Middle frontal gyrus (tissue), 1 donor: ENCODE measurements at regions not wholly inside any gene's neighbourhood (a gene's known extent, or its start where the extent isn't known, plus 50 kb on each side); places are given as distances from the start of the nearest gene placed in this dataset.
"Not testable (repeated sequence)": the region's sequence is repeated elsewhere in the genome, so short reads cannot be mapped to it uniquely, and the experiment has no call there.

ENCODE experiments used
- DNase-seq: peaks from one replicate; pipeline ENCODE4 v3.0.0-alpha.2; 2015; ENCODE audit warnings: low spot score; ENCODE audit errors: extremely low spot score

DNA sequence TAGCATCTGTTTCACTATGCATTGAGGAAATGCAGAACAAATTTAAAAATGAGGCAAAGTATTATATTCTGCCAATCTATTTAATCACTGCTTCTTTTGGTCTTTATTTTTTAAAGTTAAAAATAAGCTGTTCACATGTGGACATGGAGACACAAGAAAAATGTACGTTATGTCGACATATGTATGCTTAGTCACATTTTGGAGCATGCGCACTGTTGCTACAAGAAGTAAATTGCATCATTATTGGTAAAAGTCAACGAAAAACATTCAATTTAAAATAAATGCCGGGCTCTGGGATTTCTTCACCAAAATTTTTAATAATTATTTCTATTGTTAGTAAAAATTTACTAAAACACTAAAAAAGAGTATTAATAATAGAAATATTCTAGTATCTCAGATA lies 876.3 kb upstream of the CTNND2 start:
- no peak for DNase-seq

DNA sequence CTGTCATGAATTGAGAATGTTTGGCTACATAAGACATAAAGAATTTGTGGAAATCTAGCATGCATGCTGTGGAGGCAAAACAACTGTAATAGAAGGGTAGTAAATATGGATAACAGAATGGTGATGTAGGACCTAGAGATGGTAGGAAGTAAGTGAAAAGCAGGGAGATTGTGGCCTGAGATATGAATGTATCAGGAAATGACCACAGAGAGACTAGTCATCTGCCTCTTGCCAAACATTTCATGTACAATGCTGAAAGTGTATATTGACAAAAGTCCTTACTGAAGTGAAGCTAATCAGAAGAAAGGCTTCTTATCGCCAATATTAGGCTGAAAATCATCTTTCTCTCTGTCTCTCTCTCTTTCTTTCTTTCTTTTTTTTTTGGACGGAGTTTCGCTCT lies 873.1 kb upstream of the CTNND2 start:
- no peak for DNase-seq

DNA sequence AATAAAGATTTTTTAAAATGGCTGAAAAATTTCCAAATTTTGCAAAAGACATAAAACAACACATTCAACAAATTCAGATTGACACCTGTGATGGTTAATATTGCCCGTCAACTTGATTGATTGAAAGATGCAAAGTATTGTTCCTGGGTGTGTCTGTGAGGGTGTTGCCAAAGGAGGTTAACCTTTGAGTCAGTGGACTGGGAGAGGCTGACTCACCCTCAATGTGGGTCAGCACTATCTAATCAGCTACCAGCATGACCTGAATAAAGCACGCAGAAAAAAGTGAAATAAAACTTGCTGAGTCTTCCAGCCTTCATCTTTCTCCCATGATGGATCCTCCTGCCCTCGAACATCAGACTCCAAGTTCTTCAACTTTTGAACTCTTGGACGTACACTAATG lies 868.0 kb upstream of the CTNND2 start:
- no peak for DNase-seq

DNA sequence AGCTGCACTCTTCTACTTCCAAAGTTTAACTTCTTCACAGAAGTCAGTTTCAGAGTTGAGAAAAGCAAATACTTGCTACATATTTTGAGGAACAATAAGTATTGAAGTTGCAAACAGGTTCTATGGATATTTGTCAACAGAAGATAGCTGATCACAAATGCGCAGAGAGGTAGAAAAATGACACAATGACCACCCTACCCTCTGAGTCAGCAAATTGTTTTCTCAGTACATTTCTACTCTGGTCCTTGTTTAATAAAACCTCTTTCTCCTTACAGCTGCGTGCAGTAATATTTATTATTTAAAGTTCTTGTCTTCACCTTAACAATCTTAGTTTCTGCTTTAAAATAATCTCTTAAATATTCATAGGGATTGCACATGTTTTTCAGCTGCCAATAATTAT lies 855.1 kb upstream of the CTNND2 start:
- DNase-seq = no peak

DNA sequence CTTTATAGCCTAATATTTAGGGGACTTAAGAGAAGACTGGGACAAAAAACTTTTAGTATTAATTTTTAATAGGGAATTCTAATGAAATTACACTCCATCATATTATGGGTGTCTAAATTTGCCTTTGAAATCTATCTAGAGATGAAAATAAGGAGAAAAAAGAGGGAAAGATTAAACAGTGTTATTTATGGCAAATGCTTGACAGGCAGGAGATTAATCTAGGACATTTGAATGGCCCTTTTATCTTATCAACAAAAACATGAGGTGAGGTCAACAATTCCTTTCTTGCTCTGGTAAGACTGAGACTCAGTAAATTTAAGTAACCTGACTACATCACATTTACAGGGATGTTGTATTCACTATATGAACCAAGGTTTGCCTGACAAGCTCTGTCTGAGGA lies 852.8 kb upstream of the CTNND2 start:
- DNase-seq = no peak

DNA sequence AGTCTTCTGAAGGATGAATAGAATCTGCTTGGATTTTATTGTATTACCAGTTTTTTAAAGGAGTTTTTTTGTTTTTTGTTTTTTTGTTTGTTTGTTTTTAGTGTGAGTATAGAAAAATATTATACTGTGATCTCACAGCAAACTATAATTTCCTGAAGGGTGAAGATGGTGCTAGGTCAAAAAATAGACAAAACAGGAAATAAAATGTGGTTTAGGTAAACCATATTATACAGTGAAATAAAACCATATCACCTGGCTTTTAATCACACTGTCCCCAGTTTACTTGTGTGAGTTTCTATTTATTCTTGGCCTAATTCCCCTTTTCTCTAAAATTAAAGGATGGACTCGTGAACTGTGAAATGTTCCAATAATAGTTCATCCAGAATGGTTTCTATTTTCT lies 841.3 kb upstream of the CTNND2 start:
- no peak for DNase-seq

DNA sequence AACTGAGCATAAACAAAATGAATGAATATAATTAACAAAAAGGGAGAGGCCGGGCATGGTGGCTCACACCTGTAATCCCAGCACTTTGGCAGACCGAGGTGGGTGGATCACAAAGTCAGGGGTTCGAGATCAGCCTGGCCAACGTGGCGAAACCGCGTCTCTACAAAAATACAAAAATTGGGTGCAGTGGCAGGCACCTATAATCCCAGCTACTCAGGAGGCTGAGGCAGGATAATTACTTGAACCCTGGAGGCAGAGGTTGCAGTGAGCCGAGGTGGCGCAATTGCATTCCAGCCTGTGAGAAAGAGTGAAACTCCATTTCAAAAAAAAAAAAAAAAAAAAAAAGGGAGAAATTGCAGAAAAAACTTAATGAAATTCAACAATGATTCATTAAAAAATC lies 839.3 kb upstream of the CTNND2 start:
- DNase-seq = no peak

DNA sequence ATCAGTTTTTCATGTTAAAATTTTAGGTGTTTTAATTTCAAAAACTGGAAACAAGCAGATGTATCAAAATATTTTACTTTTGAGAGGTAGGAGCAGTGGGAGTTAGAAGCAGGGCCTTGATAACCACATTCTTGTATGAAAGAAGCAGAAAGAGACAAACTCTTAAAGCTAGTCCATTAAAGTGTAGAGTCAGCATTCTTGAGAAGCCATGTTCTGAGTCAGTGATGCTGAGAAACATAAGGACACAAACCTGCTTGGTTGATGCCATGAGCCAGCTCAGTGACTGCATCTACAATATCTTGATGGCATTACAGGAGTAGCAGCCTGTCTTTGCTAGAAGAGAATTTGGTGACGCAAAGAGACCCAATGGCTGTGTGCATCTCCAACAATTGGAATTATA lies 826.1 kb upstream of the CTNND2 start:
- no peak for DNase-seq

DNA sequence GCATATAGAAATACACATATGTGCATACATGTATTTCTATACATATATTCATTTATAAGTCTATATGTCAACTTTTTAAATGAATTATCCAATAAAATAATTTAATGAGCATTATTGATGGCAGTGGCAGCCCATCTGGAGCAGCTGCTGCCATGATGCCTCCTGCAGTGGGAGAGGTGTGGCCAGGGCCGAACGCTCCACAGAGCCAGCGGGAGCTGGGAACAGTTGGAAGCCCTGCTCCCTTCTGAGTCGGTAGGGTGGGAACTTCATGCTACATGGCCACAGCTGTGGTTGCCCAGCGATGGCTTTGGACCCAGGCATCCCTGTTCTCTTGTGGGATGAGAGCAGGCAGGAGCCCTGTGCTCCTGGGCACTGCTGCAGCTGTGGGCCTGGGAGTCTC lies 812.4 kb upstream of the CTNND2 start:
- DNase-seq = no peak

DNA sequence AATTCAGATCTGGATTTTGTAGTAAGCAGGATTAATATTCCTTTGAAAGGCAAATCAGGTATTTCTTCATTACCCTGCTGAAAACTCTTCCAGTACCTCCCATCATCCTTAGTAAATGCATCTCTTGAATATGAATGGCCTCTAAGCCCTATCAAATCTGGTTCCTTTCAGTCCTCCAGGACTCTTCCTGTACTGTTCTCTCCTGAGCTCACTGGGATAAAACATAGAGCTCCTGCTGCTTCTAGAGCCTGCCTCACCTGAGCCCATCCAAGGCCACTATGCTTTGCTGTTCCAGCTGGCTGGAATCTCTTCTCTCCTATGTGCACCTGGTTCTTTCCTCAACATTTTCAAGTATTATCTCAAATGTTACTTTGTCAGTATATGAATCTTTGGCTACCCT lies 803.3 kb upstream of the CTNND2 start:
- DNase-seq = no peak

DNA sequence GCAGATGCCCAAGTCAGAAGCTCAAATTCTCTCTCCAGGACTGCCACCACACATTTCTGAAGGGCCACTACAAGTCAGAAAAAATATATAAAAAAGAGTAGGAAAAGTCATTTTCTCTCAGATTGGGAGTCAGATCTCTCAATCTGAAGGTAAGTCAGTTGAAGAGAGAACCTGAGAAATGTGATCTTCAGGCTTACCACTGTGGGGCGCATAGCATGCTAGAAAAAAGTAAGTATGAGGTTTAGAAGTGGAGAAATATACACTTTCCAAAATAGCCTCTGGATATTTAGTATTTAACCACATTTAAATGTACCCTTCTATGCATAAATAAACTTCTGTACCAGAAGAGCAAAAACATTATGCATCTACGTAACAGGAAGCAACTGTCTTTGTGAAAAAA lies 800.7 kb upstream of the CTNND2 start:
- no peak for DNase-seq

DNA sequence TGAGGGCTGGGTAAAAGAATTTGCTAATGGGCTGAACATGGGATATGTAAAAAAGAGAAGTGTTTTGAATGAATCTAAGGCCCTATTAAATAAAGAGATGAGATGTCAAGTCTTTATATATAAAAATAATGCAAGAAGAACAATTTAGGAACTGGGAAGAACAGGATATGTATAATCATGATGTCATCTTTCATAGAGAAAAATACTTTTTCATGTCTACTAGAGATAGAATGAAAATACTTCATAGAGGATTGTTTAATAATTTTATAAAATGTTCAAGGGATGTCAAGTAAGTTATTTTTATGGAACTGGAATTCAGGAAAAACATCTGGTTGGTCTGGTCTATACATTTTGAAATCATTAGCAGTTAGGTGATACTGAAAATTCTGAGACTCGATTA lies 799.0 kb upstream of the CTNND2 start:
- no peak for DNase-seq

DNA sequence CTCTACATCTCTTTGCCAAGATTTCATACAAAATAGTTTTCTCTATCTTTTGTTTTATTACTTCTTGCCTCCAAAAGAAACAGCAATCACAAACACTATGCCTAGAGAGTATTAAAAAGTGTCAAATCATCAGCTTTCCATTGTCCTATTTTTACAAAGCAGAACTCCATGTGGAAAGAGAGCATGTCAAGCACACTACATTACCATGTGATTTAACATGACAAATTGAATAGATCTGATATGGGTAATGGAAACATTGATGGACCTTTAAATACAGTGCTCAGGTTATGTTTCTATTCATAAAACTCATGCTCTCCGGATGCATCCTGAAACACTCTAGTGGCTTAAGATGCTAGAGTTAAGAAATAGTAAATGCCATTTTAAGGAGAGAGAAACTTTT lies 791.4 kb upstream of the CTNND2 start:
- DNase-seq = no peak

DNA sequence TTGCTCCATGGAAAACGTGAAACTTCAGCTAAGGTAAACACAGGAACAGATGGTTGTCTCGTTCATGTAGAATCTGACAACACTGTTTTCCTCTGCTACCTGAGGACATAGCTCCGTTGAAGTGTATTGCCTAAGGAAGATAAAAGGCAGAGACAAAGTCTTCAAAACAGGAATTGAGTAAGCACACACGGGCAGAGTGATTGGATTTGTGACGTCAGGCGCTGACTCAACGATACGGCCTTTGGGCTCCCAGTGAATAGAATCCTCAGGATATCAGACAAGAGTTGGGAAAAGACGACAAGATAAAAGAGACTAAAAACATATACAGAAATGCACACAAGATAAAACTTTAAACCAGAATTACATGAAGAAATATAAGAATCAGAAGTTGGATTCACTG lies 787.1 kb upstream of the CTNND2 start:
- no peak for DNase-seq

DNA sequence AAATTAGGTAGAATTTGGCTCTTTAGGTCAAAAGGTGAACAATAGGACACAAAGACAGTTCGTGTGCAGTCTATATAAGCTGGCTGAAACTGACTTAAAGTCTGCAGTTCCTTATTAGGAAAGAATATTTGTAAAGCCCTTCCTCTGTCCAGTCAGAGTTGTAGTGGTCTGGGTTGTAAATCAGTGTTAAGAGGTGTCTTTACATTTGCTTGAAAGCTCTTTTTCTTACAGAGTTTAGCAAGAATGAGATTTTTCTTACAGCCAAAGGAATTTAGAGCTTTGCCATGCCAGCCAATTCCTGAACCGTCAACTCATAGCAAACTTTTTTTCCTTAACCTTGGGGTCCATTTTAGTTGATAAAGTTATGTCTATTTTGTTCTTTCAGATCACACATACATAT lies 786.1 kb upstream of the CTNND2 start:
- DNase-seq = no peak

DNA sequence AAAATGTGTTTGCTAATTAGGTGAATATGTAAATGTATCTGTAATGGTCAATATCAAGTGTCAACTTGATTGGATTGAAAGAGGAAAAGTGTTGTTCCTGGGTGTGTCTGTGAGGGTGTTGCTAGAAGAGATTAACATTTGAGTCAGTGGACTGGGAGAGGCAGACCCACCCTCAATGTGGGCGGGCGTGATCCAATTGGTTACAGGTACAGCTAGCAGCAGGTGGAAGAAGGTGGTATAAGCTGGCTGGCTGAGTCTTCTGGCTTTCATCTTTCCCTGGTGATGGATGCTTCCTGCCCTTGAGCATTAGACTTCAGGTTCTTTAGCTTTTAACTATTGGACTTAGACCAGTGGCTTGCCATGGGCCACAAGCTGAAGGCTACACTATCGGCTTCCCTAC lies 779.0 kb upstream of the CTNND2 start:
- no peak for DNase-seq

DNA sequence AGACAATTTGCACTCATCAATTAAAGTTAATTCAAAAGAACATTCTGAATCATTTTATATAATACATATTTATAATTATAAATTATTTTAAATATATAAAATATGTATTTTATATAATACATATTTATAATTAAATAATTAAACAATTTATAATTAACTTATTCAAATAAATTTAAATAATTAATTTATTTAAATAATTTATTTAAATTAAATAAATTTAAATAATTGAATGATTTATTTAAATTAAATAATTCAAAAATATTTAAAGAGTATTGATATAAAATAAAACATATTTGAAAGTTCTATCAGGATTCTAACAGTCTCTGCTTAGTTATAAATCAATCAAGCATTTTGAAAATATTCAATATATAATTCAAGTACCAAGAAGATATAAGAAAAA lies 775.5 kb upstream of the CTNND2 start:
- no peak for DNase-seq

DNA sequence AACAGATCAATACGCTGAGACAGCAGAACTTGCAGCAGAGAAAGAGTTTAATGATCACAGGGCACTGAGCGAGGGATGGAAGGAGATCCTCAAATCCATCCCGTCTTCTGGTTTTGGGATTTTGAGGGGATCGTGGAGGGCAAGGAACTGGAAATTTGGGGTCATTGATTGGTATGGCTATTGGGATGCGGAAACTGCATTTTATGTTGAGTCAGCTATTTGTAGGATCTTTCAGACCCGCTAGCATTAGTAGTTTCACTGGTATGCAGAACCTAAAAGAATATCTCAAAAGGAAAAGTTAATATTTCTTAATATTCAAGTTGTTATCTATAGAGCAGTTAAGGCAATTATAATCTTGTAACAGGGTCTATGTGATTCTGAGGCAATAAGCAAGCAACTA lies 771.7 kb upstream of the CTNND2 start:
- DNase-seq = no peak

DNA sequence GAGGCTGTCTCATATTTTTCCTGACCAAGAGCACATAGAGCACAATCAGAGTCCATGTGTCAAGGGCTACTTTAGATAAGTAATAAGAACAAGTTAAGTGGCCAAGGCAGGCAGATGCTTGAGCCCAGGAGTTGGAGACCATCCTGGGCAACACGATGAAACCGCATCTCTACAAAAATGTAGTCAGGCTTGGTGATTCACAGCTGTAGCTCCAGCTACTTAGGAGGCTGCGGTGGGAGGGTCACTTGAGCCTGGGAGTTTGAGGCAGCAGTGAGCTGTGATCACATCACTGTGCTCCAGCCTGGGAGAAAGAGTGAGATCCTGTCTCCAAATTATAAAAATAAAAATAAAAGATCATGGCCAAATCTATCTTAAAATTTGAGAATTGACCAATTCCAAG lies 767.9 kb upstream of the CTNND2 start:
- no peak for DNase-seq

DNA sequence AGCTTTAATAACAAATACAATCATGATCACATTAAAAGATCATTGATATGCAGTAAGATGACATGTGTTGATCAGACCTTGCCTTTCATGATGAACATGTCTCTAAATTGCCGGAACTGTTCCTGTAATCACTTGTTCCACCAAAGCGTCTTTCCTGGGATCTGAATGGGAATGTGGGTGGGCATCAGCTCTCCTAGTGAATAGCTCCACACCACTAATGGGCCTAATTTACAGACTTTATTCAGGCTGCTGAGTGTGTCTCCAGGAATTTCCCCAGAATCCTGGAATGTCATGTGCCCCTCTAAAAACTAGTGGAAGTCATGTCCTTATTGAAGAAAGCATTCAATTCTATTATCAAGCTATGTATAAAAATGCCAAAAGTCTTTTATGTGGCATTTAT lies 765.1 kb upstream of the CTNND2 start:
- DNase-seq = no peak

DNA sequence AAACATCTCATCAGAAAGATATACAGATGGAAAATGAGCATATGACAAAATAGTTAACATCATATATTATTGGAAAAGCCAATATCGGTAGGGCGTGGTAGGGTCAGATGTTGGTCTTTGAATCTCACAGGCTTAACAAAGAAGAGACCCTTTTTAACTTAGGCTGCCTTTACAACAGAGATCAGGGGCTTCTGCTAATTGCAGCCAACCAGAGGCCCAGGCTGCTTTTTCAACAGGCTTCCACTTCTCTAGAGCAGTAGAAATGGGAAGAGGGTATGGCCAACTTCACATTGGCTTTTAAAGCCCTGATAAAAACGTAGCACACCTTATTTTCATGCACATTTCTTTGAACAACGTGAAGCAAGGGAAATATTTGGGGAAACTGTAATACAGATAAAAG lies 764.3 kb upstream of the CTNND2 start:
- no peak for DNase-seq

DNA sequence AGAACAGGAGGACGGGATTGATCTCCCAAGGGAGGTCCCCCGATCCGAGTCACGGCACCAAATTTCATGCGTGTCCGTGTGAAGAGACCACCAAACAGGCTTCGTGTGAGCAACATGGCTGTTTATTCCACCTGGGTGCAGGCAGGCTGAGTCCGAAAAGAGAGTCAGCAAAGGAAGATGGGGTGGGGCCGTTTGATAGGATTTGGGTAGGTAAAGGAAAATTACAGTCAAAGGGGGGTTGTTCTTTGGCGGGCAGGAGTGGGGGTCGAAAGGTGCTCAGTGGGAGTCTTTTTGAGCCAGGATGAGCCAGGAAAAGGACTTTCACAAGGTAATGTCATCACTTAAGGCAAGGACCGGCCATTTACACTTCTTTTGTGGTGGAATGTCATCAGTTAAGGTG lies 763.6 kb upstream of the CTNND2 start:
- not testable (repeated sequence) for DNase-seq

DNA sequence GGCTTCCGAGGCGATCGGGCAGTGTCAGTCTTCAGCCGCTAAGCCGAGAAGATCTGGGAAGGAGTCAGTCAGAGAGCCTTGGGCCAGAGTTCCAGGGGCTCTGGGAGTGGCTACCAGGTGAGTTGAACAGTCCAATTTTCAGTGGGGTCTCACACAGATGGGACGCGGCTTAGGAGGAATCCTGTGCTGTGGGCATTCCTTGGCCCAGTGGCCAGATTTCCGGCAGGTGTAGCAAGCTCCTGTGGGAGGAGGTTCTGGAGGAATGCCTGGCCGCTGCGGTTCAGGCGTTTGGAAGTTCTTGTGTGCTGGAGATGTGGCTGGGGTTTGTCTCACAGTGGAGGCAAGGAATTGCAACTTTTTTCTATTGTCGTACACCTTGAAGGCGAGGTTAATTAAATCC lies 761.5 kb upstream of the CTNND2 start:
- not testable (repeated sequence) for DNase-seq

DNA sequence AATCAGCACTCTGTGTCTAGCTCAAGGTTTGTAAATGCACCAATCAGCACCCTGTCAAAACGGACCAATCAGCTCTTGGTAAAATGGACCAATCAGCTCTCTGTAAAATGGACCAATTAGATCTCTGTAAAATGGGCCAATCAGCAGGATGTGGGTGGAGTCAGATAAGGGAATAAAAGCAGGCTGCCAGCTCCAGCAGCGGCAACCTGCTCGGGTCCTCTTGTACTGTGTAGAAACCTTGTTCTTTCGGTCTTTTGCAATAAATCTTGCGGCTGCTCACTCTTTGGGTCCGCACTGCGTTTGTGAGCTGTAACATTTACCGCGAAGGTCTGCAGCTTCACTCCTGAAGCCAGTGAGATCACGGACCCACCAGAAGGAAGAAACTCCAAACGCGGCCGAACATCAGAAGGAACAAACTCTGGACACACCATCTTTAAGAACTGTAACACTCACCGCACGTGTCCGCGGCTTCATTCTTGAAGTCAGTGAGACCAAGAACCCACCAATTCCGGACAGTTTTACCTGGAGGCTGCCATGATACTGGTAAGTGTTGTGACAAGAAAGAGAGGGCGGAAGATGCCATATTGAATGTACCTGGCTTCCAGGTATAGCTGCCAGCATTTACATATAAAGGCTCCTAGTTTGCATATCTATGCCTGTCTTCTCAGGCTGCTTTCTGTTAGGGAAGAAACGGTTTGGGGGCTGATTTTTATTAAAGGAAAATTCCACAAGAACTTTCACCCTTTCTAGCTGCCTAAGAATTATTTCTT lies 758.5 kb upstream of the CTNND2 start:
- DNase-seq = no peak
